ENCODE measurements at regions not wholly inside any gene's neighbourhood (a gene's known extent, or its start where the extent isn't known, plus 50 kb on each side); places are given as distances from the start of the nearest gene placed in this dataset.
A peak's percentile ranks its signal among the peaks of the same experiment; 100 is the strongest.

DNA sequence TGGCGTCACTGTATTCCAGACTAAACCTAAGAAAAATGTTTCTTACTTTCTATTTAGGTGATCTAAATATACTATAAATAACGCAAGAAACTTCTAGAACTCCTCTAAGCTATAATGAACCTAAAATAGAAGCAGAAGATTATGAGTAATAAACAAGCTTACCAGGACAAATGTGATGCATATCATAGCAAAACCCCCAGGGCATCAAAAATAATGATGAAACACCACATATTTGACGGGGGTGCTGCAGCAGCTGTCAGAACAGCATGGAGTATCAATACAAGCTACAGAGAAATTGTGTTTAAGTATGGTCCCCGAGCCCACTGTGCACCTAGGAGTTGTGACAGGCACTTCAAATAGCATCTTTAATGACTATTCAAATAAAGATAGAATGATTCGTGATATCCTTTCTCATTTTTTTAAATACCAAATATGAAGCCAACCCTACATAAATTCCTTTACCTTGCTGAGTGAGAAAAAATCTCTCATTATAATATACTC, 337.3 kb downstream of the CENPC start:
- no peak overlapping the region for H3K27ac ChIP-seq (replicated peaks)
- DNase-seq (ENCODE audit: low read depth in 1 of 2, low spot score in 1 of 2), result no peak
- no peaks in the 10 kb centered on the region for H3K27me3 ChIP-seq (ENCODE audit: insufficient read depth, poor library complexity, severe bottlenecking)
- no peak overlapping the region for H3K4me3 ChIP-seq (replicated peaks; ENCODE audit: insufficient read depth, low read length)
- TF ChIP-seq, protein P1, sequence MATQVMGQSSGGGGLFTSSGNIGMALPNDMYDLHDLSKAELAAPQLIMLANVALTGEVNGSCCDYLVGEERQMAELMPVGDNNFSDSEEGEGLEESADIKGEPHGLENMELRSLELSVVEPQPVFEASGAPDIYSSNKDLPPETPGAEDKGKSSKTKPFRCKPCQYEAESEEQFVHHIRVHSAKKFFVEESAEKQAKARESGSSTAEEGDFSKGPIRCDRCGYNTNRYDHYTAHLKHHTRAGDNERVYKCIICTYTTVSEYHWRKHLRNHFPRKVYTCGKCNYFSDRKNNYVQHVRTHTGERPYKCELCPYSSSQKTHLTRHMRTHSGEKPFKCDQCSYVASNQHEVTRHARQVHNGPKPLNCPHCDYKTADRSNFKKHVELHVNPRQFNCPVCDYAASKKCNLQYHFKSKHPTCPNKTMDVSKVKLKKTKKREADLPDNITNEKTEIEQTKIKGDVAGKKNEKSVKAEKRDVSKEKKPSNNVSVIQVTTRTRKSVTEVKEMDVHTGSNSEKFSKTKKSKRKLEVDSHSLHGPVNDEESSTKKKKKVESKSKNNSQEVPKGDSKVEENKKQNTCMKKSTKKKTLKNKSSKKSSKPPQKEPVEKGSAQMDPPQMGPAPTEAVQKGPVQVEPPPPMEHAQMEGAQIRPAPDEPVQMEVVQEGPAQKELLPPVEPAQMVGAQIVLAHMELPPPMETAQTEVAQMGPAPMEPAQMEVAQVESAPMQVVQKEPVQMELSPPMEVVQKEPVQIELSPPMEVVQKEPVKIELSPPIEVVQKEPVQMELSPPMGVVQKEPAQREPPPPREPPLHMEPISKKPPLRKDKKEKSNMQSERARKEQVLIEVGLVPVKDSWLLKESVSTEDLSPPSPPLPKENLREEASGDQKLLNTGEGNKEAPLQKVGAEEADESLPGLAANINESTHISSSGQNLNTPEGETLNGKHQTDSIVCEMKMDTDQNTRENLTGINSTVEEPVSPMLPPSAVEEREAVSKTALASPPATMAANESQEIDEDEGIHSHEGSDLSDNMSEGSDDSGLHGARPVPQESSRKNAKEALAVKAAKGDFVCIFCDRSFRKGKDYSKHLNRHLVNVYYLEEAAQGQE (IDR thresholded peaks at IDR 0.05; ENCODE audit: insufficient replicate concordance, low read depth), result no peak
- no peak for TF ChIP-seq GABPA (IDR thresholded peaks at IDR 0.05; ENCODE audit: low read depth)
- no peak for TF ChIP-seq SPI1 (IDR thresholded peaks at IDR 0.05; ENCODE audit: borderline replicate concordance, low read depth)
- TF ChIP-seq CTCF (IDR thresholded peaks at IDR 0.05; ENCODE audit: insufficient read depth, low read length), result no peak
- no peak for TF ChIP-seq POLR2AphosphoS5 (IDR thresholded peaks at IDR 0.05; ENCODE audit: low read depth)

- no peak for DNase-seq (ENCODE audit: low read depth in 1 of 2, low spot score in 1 of 2)
- H3K27me3 ChIP-seq (ENCODE audit: insufficient read depth, poor library complexity, severe bottlenecking), result no peaks in the 10 kb centered on the region
- no peak overlapping the region for H3K4me3 ChIP-seq (replicated peaks; ENCODE audit: insufficient read depth, low read length)
- no peak overlapping the region for H3K27ac ChIP-seq (replicated peaks)
- TF ChIP-seq SPI1 (IDR thresholded peaks at IDR 0.05; ENCODE audit: borderline replicate concordance, low read depth) (peak; percentile 59), CTCF (IDR thresholded peaks at IDR 0.05; ENCODE audit: insufficient read depth, low read length) (no peak), GABPA (IDR thresholded peaks at IDR 0.05; ENCODE audit: low read depth) (no peak), POLR2AphosphoS5 (IDR thresholded peaks at IDR 0.05; ENCODE audit: low read depth) (no peak)
- TF ChIP-seq, protein P1 (IDR thresholded peaks at IDR 0.05; ENCODE audit: insufficient replicate concordance, low read depth), result no peak
Observed at GRCh38 chr4:67204441-67204840, 340.9 kb downstream of the CENPC start.

DNA sequence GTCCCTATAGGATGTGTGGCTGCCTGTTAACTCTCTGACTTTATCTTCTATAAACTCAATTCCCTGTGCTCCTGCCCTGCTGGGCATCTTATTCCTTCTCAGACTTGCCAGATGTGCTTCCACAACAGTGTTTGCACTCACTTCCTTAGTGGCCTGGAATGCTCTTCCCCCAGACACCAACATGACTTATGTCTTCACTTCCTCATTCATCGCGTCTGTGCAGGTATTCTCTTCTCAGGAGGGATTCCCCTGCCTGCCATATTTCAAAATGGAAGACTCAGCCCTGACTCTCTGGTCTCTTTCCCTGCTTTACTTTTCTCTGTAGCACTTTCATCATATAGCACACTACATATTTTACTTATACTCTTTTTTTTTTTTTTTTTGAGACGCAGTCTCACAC, 344.0 kb downstream of the CENPC start:
- Histone ChIP-seq H3K27ac (replicated peaks) (no peak overlapping the region), H3K27me3 (ENCODE audit: insufficient read depth, poor library complexity, severe bottlenecking) (no peaks in the 10 kb centered on the region), H3K4me3 (replicated peaks; ENCODE audit: insufficient read depth, low read length) (no peak overlapping the region)
- TF ChIP-seq, protein P1 (IDR thresholded peaks at IDR 0.05; ENCODE audit: insufficient replicate concordance, low read depth), result no peak
- TF ChIP-seq POLR2AphosphoS5 (IDR thresholded peaks at IDR 0.05; ENCODE audit: low read depth) (no peak), GABPA (IDR thresholded peaks at IDR 0.05; ENCODE audit: low read depth) (no peak), CTCF (IDR thresholded peaks at IDR 0.05; ENCODE audit: insufficient read depth, low read length) (no peak), SPI1 (IDR thresholded peaks at IDR 0.05; ENCODE audit: borderline replicate concordance, low read depth) (peak; percentile 80)
- DNase-seq (ENCODE audit: low read depth in 1 of 2, low spot score in 1 of 2), result no peak

All from HL-60 (cell line).